GM12875 (cell line): ENCODE measurements at regions not wholly inside any gene's neighbourhood (a gene's known extent, or its start where the extent isn't known, plus 50 kb on each side); places are given as distances from the start of the nearest gene placed in this dataset.

Source experiments
- H3K4me3 ChIP-seq: one replicate; pipeline ENCODE4 v1.5.1; 2011; ENCODE audit warnings: low read depth, low read length, control low read depth
- TF ChIP-seq, protein P1 (sequence below): IDR thresholded peaks from 2 replicates; pipeline ENCODE4 v1.5.1; 2011; ENCODE audit warnings: low read depth, mild to moderate bottlenecking, control low read depth, inconsistent platforms, low read length, moderate library complexity, borderline replicate concordance; ENCODE audit not compliant: insufficient read depth

DNA sequence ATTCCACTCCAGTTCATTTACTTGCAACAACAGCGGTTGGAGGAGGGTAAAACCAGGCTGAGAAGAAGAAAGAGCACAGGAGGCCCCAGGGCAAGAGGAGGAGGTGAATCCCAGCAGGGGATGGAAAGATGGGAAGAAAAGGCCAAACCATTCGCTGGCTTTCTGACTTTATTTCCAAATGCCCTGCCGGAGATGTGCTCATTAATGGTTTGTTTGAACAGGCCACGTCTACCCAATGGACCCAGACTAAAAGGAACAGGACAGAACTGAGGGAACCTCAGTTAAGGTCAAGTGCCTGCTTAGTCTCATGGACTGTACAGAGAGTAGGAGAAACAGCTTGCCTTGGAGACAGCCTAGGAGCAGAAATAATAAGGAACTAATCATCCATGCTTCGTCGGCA lies 121.6 kb upstream of the NDUFV2 start:
- TF ChIP-seq, protein P1, sequence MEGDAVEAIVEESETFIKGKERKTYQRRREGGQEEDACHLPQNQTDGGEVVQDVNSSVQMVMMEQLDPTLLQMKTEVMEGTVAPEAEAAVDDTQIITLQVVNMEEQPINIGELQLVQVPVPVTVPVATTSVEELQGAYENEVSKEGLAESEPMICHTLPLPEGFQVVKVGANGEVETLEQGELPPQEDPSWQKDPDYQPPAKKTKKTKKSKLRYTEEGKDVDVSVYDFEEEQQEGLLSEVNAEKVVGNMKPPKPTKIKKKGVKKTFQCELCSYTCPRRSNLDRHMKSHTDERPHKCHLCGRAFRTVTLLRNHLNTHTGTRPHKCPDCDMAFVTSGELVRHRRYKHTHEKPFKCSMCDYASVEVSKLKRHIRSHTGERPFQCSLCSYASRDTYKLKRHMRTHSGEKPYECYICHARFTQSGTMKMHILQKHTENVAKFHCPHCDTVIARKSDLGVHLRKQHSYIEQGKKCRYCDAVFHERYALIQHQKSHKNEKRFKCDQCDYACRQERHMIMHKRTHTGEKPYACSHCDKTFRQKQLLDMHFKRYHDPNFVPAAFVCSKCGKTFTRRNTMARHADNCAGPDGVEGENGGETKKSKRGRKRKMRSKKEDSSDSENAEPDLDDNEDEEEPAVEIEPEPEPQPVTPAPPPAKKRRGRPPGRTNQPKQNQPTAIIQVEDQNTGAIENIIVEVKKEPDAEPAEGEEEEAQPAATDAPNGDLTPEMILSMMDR, result no peak
- no peak overlapping the region for H3K4me3 ChIP-seq

DNA sequence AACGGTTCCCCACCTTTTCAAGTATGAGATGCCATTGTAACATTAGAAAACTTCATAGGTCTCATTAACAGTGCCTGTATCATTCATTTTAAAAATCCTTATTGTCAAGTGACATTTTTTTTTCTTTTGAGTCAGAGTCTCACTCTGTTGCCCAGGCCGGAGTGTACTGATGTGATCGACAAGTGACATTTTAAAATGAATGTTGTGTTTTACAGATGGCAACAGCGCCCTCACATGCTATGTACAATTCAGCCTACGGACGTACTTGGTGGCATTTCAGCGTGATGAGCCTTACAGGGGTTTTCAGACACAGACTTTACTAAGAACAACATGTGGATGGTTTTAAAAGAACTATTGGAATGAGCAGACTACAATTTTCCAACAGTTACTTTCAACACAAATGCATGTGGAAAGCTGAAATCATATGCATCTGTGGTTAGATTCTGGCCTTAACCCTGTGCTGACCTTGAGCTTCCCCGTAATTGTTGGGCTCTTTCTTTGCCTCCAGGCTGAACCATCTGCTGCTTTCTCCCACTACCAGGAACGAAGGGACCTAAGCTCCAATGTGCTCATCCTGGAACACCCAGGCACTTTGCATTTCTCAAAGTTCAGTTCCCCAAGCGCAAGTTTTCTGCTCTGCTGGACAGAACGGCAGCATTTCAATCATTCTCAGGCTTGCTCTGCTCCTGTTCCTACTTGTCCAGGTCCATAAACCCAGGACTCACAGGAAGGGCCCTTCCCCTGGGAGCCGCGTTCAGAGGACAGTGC lies 119.9 kb upstream of the NDUFV2 start:
- TF ChIP-seq, protein P1, result peak; percentile 31; the same call in 1 of the 2 replicates
- no peak overlapping the region for H3K4me3 ChIP-seq

DNA sequence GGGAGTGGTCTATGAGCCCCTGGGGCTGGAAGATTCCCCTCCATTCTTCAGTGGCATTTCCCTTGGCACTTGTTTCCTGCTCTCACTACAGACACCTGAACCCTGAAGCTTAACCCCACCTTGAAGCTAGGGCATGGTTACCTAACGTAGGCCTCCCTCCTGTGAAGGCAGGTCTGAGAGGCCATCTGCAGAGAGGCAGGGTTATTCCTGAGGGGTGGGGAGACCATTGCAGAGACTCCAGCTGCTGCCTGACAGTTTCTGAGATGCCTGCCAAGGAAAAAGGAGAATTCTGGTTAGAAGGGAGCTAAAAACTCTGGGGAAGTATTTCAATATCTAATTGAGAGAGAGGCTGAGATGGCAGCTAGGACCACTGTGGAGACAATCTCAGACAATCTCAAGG lies 119.3 kb upstream of the NDUFV2 start:
- no peak overlapping the region for H3K4me3 ChIP-seq
- TF ChIP-seq, protein P1, result no peak

DNA sequence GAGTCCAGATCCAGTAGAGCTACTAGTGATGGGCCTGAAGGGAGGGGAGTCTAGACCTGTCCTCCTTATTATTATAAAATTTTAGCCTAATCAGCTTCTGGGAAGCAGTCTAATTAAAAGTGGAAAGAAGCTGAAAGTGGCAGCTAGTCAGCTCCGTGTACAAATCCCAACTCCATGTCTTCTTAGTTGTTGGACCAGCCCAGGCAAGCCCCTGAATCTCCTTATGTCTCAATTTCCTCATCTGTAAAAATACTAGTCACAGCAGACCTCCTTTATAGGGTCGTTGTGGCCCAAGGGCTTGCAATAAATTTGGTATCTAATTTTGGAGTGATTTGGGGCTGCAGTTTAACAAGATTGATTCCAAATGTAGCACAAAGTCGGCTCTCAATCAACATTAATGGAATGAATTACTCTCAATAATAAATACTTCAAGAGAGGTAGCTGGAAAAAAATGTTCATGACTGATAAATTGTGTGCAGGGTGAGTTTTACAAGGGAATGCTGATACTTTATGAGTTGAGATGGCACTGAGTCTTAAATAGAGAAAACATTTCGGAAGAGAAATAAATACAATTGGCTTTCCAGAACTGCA lies 118.3 kb upstream of the NDUFV2 start:
- TF ChIP-seq, protein P1, result no peak
- H3K4me3 ChIP-seq, result no peak overlapping the region

DNA sequence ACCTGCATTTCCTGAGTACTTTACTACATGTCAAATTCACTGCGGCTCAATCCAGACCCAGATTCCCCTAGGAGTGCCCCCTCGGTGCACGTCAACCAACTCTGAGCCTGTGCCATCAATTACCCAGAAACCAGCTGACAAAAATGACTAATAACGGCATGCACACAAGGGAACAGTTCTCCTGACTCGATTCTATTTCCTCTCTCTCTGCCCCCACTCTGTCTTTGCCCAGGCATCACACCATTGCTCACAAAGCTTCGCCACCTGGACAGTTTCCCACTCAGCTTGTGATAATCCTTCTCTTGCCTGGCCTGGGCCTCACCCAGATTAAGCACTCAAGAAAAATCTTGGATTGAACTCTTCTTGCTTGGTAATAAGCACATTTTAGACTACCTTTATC lies 115.3 kb upstream of the NDUFV2 start:
- no peak overlapping the region for H3K4me3 ChIP-seq
- TF ChIP-seq, protein P1, result no peak

DNA sequence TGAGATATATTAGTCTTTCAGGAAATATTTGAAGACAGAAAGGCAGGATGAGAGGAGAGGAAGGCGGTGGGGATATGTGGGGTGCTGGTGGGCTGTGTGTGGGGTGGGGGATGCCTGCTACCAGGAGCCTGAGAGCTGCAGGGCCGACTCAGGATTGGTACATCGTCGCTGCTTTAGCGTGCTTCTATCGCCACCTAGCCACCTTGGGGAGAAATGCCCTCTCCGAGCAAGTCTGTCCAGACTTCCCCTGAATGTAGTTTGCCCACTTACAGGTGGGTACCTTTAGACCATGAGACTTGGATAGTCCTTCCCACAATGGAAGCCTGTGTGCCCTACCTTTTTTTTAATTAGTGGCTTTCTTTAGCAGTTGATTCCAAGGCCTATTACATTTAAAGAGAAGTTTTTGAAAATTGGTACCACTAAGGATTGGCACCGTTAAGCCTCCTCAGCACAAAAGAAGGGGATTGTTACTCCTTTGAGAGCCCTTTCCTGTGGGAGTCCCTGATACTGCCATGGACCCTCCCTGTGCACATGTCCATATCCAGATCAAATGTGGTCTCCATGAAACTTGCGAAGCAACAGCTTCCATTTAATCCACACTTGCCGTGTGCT lies 114.1 kb upstream of the NDUFV2 start:
- TF ChIP-seq, protein P1, result peak; percentile 91
- H3K4me3 ChIP-seq, result no peak overlapping the region
